Fibroblast of upper back skin (primary cell): ENCODE measurements at regions not wholly inside any gene's neighbourhood (a gene's known extent, or its start where the extent isn't known, plus 50 kb on each side); places are given as distances from the start of the nearest gene placed in this dataset.

ENCODE experiments used
- DNase-seq: peaks from one replicate; pipeline ENCODE4 v3.0.0-alpha.2; 2013

- DNase-seq = peak; percentile 38
Observed at GRCh38 chr4:175871774-175872405, 59.8 kb upstream of the GPM6A start.

DNA sequence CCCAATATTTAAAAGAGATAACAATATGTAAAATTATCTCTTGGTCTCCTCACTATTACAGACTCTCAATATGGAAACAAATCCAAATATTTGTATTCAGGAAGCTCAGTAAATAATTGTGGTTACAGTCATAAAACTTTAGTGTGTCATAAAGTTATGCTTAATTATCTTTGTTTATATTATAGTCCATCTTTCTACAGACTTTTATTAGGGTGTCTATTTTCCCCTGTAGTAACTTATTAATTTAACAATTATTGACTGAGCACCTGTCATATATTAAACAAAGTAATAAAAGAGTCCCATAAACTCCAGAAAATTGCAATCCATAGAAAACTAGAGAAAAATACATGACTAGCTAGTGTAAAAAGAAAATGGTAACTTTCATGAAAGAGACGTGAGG is 61.6 kb upstream of the GPM6A start:
- no peak for DNase-seq

DNA sequence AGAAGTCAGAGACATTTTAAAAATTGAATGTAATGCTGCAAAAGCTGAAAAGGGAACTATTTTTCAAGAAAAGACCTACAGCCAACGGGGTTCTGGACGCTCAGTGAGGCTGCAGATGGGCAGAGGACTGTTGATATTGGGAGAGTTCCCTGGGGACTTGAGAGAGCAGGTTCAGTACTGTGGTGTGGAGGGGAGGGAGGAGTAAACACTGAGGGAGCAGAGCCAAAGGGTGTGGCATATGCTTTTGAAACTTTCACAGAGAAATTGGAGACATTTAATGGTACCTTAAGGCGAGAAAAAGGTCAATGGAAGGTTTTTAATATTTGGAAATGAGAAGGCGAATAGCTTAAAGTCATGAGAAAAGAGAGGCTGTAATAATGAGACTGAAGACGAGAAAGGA is 62.2 kb upstream of the GPM6A start:
- DNase-seq = no peak

DNA sequence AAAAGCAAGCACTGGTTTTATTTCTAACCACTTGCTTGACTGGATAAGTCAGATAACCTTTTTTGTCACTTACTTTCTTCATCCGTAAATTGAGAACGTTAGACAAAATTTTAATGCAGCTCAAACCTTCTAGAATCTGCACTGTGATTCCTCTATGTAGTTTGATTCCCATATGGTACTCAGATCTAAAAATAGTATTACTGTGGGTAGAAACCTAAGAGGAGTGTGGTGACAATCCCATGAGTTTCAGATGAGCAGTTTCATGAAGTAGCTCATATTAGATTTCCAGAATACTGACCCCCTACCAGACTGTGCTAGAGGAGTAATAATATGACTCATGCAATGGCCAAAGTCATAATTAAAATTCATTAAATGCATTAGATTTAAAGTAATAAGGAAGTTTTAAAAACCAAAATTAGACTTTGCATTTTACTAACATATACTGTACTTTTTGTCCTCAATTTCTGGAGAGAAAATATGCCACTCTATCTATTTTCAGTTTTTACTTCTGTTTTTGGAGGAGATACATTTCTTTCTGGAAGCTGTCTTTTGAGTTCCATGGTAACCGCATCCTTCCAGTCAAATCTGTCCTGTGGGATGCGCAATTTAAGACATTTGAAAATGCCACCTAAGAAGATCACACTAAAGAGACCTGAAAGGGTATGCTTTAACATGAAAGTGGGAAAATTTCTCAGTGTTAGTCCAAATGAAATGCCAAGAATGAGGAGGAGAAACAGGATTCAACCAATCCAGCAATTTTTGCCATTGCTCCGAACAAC is 64.1 kb upstream of the GPM6A start:
- DNase-seq = no peak

GRCh38 chr4:175882891-175883290 is 70.8 kb upstream of the GPM6A start:
- no peak for DNase-seq

GRCh38 chr4:175884048-175884447 is 72.0 kb upstream of the GPM6A start:
- peak; percentile 20 for DNase-seq

DNA sequence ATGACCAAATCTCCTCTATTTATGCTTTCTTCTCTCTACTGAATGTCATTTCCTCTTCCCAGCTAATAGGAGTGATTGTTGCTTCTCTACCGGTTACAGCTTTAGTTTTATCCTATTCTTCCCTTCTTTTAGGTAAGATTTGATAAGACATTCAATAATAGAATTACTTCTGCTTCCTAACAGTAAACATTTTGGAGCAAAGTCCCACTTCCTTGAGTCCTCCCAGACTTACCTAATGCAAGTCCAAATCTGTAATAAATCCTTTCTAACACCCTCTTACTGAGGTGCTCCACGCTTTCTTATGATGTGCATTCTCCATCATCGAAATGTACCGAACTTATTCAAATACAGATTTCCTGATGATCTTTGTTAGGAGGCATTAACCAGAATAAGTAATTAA is 79.2 kb upstream of the GPM6A start:
- DNase-seq = no peak

DNA sequence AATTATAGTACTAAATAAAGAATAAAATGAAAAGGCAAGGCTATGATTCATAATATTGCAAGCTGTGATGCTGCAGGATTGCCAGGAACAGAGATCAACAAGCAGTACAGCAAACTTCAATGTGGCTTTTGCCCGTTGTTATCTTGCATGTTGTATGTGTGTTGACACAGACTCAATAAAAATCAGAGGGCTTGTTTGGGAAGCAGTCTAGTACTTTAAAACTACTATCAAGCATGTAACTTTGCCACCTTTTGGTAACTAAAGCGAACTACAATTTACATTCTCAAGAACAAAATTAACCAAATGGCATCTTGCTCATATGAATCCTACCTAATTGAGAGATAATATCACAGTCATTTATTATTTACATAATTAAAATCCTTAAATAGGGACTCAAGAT is 79.8 kb upstream of the GPM6A start:
- DNase-seq = no peak

GRCh38 chr4:175905925-175906324 is 93.9 kb upstream of the GPM6A start:
- DNase-seq = no peak

GRCh38 chr4:175906384-175906783 is 94.3 kb upstream of the GPM6A start:
- no peak for DNase-seq

DNA sequence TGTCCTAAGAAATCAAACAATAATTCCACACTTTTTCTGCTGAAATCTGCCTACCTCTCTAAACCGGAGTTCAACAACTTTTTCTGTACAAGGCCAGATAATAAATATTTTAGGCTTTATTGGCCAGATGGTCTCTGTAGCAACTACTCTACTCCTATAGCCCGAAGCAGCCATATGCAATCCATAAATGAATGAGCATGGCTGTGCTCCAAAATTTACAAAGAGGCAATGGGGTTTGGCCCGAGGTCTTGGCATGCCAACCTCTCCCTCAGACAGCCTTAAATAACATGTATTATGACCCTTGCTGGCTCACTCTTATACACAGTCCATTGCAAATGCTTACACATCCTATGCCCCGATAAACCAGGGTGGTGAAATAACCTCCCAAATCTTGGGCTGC is 98.6 kb upstream of the GPM6A start:
- DNase-seq = no peak

DNA sequence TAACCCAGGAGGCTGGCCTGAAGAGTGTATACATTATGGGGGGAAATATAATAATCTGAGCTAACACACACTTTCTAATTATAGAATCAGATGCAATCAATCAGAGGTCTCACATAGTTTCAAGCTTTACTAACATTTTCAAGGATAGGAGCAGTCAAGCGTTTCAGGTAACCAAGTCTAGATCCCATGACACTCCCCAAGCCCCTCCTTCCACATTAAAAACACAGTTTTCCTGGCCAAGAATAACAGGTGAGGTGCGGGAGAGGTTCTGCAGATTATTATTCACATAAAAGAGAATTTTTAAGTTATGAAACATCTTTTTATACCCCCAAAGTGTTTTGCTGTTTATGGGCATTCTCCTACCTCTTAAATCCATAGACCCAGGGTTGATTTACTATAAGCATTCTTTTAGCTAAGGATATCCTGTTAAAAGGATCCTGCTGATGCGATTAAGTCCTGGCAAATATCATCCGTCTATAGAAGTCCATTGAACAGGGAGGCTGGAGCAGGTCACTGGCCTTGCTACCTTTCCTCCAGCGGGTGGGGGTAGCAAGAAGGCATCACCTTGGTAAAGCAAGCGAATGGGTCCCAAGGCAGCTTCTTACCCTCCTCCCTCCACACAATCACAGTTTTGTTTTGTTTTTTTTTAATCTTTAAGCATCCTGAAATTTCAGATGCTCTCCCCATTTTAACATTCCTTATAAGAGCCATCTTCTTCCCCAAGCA is 104.7 kb upstream of the GPM6A start:
- DNase-seq = no peak

GRCh38 chr4:175927121-175927520 is 115.1 kb upstream of the GPM6A start:
- no peak for DNase-seq

GRCh38 chr4:175929441-175929840 is 117.4 kb upstream of the GPM6A start:
- no peak for DNase-seq

GRCh38 chr4:175929932-175930331 is 117.9 kb upstream of the GPM6A start:
- no peak for DNase-seq

DNA sequence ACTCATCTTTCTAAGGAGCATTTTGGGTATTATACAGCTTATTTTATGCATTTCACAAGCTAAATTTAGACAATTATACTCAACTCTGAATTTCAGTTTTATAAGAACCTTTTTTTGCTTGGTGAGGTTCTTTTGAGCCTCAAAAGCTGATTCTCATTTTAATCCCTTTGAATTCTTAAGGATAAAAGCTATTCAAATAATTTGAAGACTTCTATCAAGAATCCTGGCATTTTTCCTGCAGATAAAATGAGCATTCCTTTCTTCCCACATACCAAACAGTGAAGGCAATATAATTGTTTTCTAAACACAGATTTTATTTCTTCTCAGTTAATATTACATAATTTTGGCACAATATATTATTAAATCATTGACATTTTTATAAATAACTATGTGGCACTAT is 118.4 kb upstream of the GPM6A start:
- no peak for DNase-seq

GRCh38 chr4:175932116-175932515 is 120.1 kb upstream of the GPM6A start:
- DNase-seq = no peak

- no peak for DNase-seq
Observed at GRCh38 chr4:175934506-175934905, 122.4 kb upstream of the GPM6A start.

GRCh38 chr4:175935016-175935661 is 123.1 kb upstream of the GPM6A start:
- DNase-seq = no peak

DNA sequence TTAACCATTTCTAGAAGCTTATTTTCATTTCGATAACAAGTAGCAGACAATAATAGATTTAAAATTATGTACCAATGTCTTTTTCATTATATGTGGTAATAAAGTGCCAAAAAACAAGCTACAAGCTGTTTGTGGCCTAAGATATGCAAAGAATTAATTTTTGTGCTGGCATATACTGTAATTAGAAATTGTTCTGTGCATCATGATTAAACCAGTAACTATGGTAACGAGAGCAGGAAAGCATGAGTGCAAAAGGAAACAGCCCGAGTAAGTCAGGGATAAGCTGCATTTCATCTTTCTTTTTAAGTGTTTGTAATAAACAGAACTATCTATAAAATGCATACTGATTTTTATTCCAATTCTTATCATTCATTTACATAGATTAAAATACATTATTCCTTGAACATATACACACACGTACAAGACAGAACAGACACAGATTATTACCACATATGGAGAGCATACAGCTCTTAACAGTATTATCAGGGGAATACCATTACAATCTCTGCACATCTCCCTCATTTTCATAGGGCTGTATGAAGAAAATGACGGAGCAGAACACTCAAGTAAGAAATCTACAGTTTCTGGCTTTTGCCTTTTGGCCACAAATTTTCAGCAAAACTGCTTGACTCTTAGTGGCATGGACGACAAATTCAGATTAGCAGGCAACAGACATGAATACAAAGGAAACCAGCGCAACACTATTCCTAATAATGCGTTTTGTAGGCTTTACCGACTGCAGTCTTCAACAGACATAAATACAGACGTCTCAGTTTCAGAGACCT is 121.3 kb upstream of the WDR17 start:
- no peak for DNase-seq

DNA sequence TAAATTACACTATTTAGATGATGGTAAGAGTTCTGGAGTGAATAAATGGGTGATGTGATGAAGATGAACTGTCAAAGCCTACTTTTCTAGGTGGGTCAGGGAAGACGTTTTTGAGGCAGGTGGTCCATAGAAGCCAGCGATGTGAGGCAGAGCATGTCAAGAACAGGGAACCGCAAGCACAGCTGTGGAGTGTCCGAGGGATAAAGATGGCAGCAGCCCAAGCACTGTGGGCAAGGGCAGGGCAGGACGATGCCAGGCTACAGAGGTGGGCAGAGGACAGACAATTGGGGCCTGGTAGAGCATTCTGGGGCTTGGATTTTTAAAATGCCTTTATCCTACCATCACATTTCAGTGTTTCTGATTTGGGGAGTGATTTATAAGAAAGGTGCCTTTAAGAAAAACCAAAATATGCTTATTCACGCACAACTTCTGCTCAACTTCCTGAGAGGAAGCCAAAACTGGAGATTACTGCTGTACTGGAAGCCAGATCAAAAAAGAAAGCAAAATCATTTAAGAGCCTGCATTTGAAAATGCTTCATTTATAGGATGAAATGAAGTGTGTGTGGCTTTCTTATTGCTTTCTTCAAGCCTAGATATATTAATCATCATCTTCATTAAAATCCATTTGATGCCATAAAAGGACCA is 119.0 kb upstream of the WDR17 start:
- DNase-seq = no peak

GRCh38 chr4:175947117-175947722 is 118.4 kb upstream of the WDR17 start:
- peak; percentile 17 for DNase-seq
